SH-SY5Y (cell line): ENCODE measurements at regions not wholly inside any gene's neighbourhood (a gene's known extent, or its start where the extent isn't known, plus 50 kb on each side); places are given as distances from the start of the nearest gene placed in this dataset.

Experiments used
- GATA2 ChIP-seq: IDR thresholded peaks from 2 replicates; pipeline ENCODE4 v1.6.1; 2011; ENCODE audit warnings: mild to moderate bottlenecking, low read depth, low read length
- GATA3 ChIP-seq: IDR thresholded peaks from 2 replicates; pipeline ENCODE4 v1.6.1; 2011; ENCODE audit warnings: low read depth, mild to moderate bottlenecking, low read length, moderate library complexity

GRCh38 chr2:16206191-16206944 lies 266.0 kb downstream of the MYCN start:
- TF ChIP-seq GATA2 = no peak
- TF ChIP-seq GATA3 = no peak
